ENCODE measurements at regions not wholly inside any gene's neighbourhood (a gene's known extent, or its start where the extent isn't known, plus 50 kb on each side); places are given as distances from the start of the nearest gene placed in this dataset.

- no peak for TF ChIP-seq POLR2A (IDR thresholded peaks at IDR 0.05; ENCODE audit: extremely low read depth, insufficient read length)
- TF ChIP-seq CTCF (IDR thresholded peaks at IDR 0.05; ENCODE audit: low read depth, low read length): no peak
- TF ChIP-seq MAX (IDR thresholded peaks at IDR 0.05; ENCODE audit: low read depth, low read length): no peak
- TF ChIP-seq MYC (IDR thresholded peaks at IDR 0.05; ENCODE audit: low read depth, low read length): no peak
Measured at GRCh38 chrX:35561985-35562384, 236.2 kb upstream of the MAGEB16 start.

Data from NB4 (cell line).